ENCODE measurements at regions not wholly inside any gene's neighbourhood (a gene's known extent, or its start where the extent isn't known, plus 50 kb on each side); places are given as distances from the start of the nearest gene placed in this dataset.

GRCh38 chr15:54941417-54941816 lies 255.3 kb downstream of the RSL24D1 start:
- RAD21 ChIA-PET (ENCODE audit: low non-redundant PET in 1 of 2, low total read pairs in 2 of 2, uncharacterized antibody in 2 of 2, unreplicated experiment in 2 of 2) = no interaction called here
- no peak overlapping the region for H3K4me3 ChIP-seq (replicated peaks in 1 of 2; ENCODE audit: low read depth in 1 of 2, low read length in 2 of 2)
- no peaks in the 10 kb centered on the region for H3K79me2 ChIP-seq (ENCODE audit: insufficient read depth, low read length)
- POLR2A ChIA-PET = no interaction called here
- TF ChIP-seq POLR2AphosphoS5 (IDR thresholded peaks at IDR 0.05; ENCODE audit: low read depth, low read length) = no peak
- no peak for TF ChIP-seq SRF (IDR thresholded peaks at IDR 0.05; ENCODE audit: low read depth)
- no peak for TF ChIP-seq REST (IDR thresholded peaks at IDR 0.05; ENCODE audit: low read depth)
- no peak for TF ChIP-seq ZNF274 (IDR thresholded peaks at IDR 0.05; ENCODE audit: low read depth, low read length)
- TF ChIP-seq ELF1 (IDR thresholded peaks at IDR 0.05; ENCODE audit: borderline replicate concordance, low read depth) = no peak
- no peak for TF ChIP-seq FOSL1 (IDR thresholded peaks at IDR 0.05; ENCODE audit: low read depth)
- TF ChIP-seq ATF3 (IDR thresholded peaks at IDR 0.05) = no peak
- no peaks in the 10 kb centered on the region for H4K20me1 ChIP-seq (ENCODE audit: insufficient read depth)
- H3K4me1 ChIP-seq (ENCODE audit: control insufficient read depth in 1 of 2, insufficient read depth in 2 of 2, low read length in 2 of 2) = no peaks in the 10 kb centered on the region
- DNase-seq (ENCODE audit: low read depth, low spot score) (no peak), ATAC-seq (no peak)
- no peak overlapping the region for H3K4me2 ChIP-seq (ENCODE audit: low read length)
- H3K27me3 ChIP-seq (ENCODE audit: insufficient read depth, low read length) = no peaks in the 10 kb centered on the region
- no peak overlapping the region for H2AFZ ChIP-seq (ENCODE audit: low read depth, low read length, poor library complexity, severe bottlenecking)
- no peak overlapping the region for H3K9ac ChIP-seq (ENCODE audit: low read length)
- CTCF ChIA-PET = no interaction called here
- no peaks in the 10 kb centered on the region for H3K9me2 ChIP-seq (ENCODE audit: insufficient read depth)
- no TSS peak for BruUV-seq (replicated peaks)
- H3K27ac ChIP-seq (ENCODE audit: low read depth, low read length) = no peak overlapping the region
- intact Hi-C loops (cut with micrococcal nuclease) = no loop called here
- H3K36me3 ChIP-seq (ENCODE audit: control insufficient read depth in 1 of 2, insufficient read depth in 2 of 2, low read length in 2 of 2) = no peaks in the 10 kb centered on the region
- H3K9me3 ChIP-seq (ENCODE audit: control insufficient read depth in 1 of 2, insufficient read depth in 1 of 2, low read depth in 1 of 2, low read length in 2 of 2) = no peaks in the 10 kb centered on the region; a peak in 1 of 4 replicates

- Histone ChIP-seq H2AFZ (ENCODE audit: low read depth, low read length, poor library complexity, severe bottlenecking) (no peak overlapping the region), H3K9me3 (ENCODE audit: control insufficient read depth in 1 of 2, insufficient read depth in 1 of 2, low read depth in 1 of 2, low read length in 2 of 2) (peaks cover 0 to 5% of the 10 kb centered on the region in 2 experiments; a peak in 2 of 4 replicates), H3K4me2 (ENCODE audit: low read length) (no peak overlapping the region), H3K27ac (ENCODE audit: low read depth, low read length) (no peak overlapping the region), H3K4me3 (replicated peaks in 1 of 2; ENCODE audit: low read depth in 1 of 2, low read length in 2 of 2) (no peak overlapping the region), H4K20me1 (ENCODE audit: insufficient read depth) (no peaks in the 10 kb centered on the region), H3K27me3 (ENCODE audit: insufficient read depth, low read length) (no peaks in the 10 kb centered on the region), H3K4me1 (ENCODE audit: control insufficient read depth in 1 of 2, insufficient read depth in 2 of 2, low read length in 2 of 2) (no peaks in the 10 kb centered on the region), H3K9me2 (ENCODE audit: insufficient read depth) (no peaks in the 10 kb centered on the region), H3K36me3 (ENCODE audit: control insufficient read depth in 1 of 2, insufficient read depth in 2 of 2, low read length in 2 of 2) (no peaks in the 10 kb centered on the region), H3K9ac (ENCODE audit: low read length) (no peak overlapping the region), H3K79me2 (ENCODE audit: insufficient read depth, low read length) (no peaks in the 10 kb centered on the region)
- no TSS peak for BruUV-seq (replicated peaks)
- ChIA-PET CTCF (no interaction called here), POLR2A (no interaction called here), RAD21 (ENCODE audit: low non-redundant PET in 1 of 2, low total read pairs in 2 of 2, uncharacterized antibody in 2 of 2, unreplicated experiment in 2 of 2) (no interaction called here)
- intact Hi-C loops (cut with micrococcal nuclease) = no loop called here
- no peak for DNase-seq (ENCODE audit: low read depth, low spot score)
- ATAC-seq = no peak
- TF ChIP-seq RAD21 (IDR thresholded peaks at IDR 0.05; ENCODE audit: low read depth) (no peak), FOSL1 (IDR thresholded peaks at IDR 0.05; ENCODE audit: low read depth) (no peak), ELF1 (IDR thresholded peaks at IDR 0.05; ENCODE audit: borderline replicate concordance, low read depth) (no peak), EGR1 (IDR thresholded peaks at IDR 0.05; ENCODE audit: low read depth) (no peak), JUND (IDR thresholded peaks at IDR 0.05) (no peak), CEBPB (IDR thresholded peaks at IDR 0.05; ENCODE audit: low read depth) (no peak), CTCF (IDR thresholded peaks at IDR 0.05 in 2 of 3, conservative IDR thresholded peaks at IDR 0.05 in 1 of 3; ENCODE audit: borderline replicate concordance in 1 of 3, insufficient read depth in 1 of 3, low read depth in 2 of 3, low read length in 2 of 3) (no peak), REST (IDR thresholded peaks at IDR 0.05; ENCODE audit: low read depth) (no peak)
Measured at GRCh38 chr15:54917312-54917711, 279.4 kb downstream of the RSL24D1 start.

All from HCT116 (cell line).